Cardiac muscle cell (in vitro differentiated cells and primary cell): ENCODE measurements at regions not wholly inside any gene's neighbourhood (a gene's known extent, or its start where the extent isn't known, plus 50 kb on each side); places are given as distances from the start of the nearest gene placed in this dataset.
A peak's percentile ranks its signal among the peaks of the same experiment; 100 is the strongest.
"Not testable (repeated sequence)": the region's sequence is repeated elsewhere in the genome, so short reads cannot be mapped to it uniquely, and the experiment has no call there.

Source experiments
- DNase-seq, 2 donors: peaks; one replicate each; pipeline versions ENCODE4 v3.0.0 to v3.0.0-alpha.2; 2010 to 2017; ENCODE audit warnings: low read depth in 1 of 2, low spot score in 1 of 2
- H3K27ac ChIP-seq: fragments of 200-600 bp; sonication (generic); 2 replicates; pipeline ENCODE4 v1.5.1; 2016
- H3K27me3 ChIP-seq: fragments of 200-600 bp; sonication (generic); 2 replicates; pipeline ENCODE4 v1.6.0; 2016; ENCODE audit warnings: control low read depth
- H3K36me3 ChIP-seq: fragments of 200-600 bp; sonication (generic); 2 replicates; pipeline ENCODE4 v1.5.1; 2016; ENCODE audit warnings: control low read depth
- H3K4me1 ChIP-seq: fragments of 200-600 bp; sonication (generic); 2 replicates; pipeline ENCODE4 v1.8.1; 2017; ENCODE audit warnings: low read depth, mild to moderate bottlenecking, mixed run types
- H3K4me3 ChIP-seq: fragments of 200-600 bp; sonication (generic); 2 replicates; pipeline ENCODE4 v1.5.1; 2016; ENCODE audit warnings: mild to moderate bottlenecking
- H3K9me3 ChIP-seq: fragments of 200-600 bp; sonication (generic); 2 replicates; pipeline ENCODE4 v1.5.1; 2017; ENCODE audit warnings: low read depth, mild to moderate bottlenecking, control low read depth
- TF ChIP-seq, protein P1 (sequence below): IDR thresholded peaks from 2 replicates; pipeline ENCODE4 v1.5.1; 2012; ENCODE audit warnings: low read depth, mild to moderate bottlenecking, low read length

- TF ChIP-seq, protein P1, sequence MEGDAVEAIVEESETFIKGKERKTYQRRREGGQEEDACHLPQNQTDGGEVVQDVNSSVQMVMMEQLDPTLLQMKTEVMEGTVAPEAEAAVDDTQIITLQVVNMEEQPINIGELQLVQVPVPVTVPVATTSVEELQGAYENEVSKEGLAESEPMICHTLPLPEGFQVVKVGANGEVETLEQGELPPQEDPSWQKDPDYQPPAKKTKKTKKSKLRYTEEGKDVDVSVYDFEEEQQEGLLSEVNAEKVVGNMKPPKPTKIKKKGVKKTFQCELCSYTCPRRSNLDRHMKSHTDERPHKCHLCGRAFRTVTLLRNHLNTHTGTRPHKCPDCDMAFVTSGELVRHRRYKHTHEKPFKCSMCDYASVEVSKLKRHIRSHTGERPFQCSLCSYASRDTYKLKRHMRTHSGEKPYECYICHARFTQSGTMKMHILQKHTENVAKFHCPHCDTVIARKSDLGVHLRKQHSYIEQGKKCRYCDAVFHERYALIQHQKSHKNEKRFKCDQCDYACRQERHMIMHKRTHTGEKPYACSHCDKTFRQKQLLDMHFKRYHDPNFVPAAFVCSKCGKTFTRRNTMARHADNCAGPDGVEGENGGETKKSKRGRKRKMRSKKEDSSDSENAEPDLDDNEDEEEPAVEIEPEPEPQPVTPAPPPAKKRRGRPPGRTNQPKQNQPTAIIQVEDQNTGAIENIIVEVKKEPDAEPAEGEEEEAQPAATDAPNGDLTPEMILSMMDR = no peak
- Histone ChIP-seq H3K27me3 (no peaks in the 10 kb centered on the region), H3K27ac (no peak overlapping the region), H3K4me1 (peaks cover 4% of the 10 kb centered on the region), H3K4me3 (no peak overlapping the region), H3K9me3 (no peaks in the 10 kb centered on the region), H3K36me3 (no peaks in the 10 kb centered on the region)
- DNase-seq = no peak
Observed at GRCh38 chr10:64115471-64115870, 594.3 kb downstream of the REEP3 start.

GRCh38 chr10:64115908-64116643 lies 594.9 kb downstream of the REEP3 start:
- H3K36me3 ChIP-seq = no peaks in the 10 kb centered on the region
- no peak overlapping the region for H3K27ac ChIP-seq
- H3K4me3 ChIP-seq = no peak overlapping the region
- H3K4me1 ChIP-seq = peaks cover 4% of the 10 kb centered on the region
- DNase-seq = peak; percentile 6 to 59
- TF ChIP-seq, protein P1 = peak; percentile 50
- H3K9me3 ChIP-seq = no peaks in the 10 kb centered on the region
- no peaks in the 10 kb centered on the region for H3K27me3 ChIP-seq

DNA sequence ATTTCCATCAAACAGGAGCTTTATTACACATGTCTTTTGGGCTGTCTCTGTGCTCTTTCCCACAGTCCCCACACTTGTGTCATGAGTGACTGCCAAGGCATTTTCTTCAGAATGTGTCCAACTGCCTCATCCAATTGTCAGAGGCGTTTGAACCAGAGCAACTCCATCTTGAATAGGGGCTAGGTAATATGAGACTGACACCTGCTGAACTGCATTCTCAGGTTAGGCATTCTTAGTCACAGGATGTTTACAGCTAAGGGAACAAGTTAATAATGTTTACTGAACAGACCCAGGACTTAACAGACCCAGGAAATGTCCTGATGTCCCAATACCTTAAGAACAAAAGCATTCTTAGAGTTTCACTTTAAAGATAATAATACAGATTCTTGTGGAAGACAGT lies 595.5 kb downstream of the REEP3 start:
- TF ChIP-seq, protein P1 = no peak
- H3K27me3 ChIP-seq = no peaks in the 10 kb centered on the region
- DNase-seq = no peak

DNA sequence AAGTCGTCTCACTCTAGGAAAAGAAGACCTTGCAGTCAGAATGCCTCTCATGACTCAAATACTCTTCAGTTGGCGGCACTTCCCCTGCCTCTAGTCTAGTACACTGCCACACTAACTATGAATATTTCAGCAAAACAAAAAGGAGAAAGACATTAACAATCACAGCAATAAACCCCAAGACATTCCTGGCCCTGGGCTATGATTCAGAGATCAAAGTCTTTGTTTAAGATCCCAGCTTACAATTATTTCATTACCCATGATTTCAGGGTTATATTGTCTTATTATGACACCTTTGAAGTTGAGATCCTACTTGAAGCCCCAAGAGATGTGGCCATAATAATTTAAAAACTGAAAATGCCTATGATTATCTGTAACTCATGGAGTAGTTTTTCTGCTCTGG lies 597.5 kb downstream of the REEP3 start:
- no peak for DNase-seq
- H3K9me3 ChIP-seq = no peaks in the 10 kb centered on the region

More for the DNA sequence above, 595.5 kb downstream of the REEP3 start:
- no peaks in the 10 kb centered on the region for H3K4me1 ChIP-seq
- H3K4me3 ChIP-seq = no peak overlapping the region
- H3K9me3 ChIP-seq = no peaks in the 10 kb centered on the region
- no peaks in the 10 kb centered on the region for H3K36me3 ChIP-seq
- no peak overlapping the region for H3K27ac ChIP-seq

DNA sequence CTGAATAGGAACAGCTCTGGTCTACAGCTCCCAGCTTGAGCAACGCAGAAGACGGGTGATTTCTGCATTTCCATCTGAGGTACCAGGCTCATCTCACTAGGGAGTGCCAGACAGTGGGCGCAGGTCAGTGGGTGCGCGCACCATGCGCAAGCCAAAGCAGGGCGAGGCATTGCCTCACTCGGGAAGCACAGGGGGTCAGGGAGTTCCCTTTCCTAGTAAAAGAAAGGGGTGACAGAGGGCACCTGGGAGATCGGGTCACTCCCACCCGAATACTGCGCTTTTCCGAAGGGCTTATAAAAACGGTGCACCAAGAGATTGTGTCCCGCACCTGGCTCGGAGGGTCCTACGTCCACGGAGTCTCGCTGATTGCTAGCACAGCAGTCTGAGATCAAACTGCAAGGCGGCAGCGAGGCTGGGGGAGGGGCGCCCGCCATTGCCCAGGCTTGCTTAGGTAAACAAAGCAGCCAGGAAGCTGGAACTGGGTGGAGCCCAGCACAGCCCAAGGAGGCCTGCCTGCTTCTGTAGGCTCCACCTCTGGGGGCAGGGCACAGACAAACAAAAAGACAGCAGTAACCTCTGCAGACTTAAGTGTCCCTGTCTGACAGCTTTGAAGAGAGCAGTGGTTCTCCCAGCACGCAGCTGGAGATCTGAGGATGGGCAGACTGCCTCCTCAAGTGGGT lies 599.2 kb downstream of the REEP3 start:
- not testable (repeated sequence) for DNase-seq, H3K4me1 ChIP-seq

More for the DNA sequence above, 597.5 kb downstream of the REEP3 start:
- H3K4me3 ChIP-seq = no peak overlapping the region
- no peaks in the 10 kb centered on the region for H3K27me3 ChIP-seq
- no peaks in the 10 kb centered on the region for H3K4me1 ChIP-seq
- no peak overlapping the region for H3K27ac ChIP-seq
- TF ChIP-seq, protein P1 = no peak
- no peaks in the 10 kb centered on the region for H3K36me3 ChIP-seq

GRCh38 chr10:64130152-64130551 lies 609.0 kb downstream of the REEP3 start:
- no peaks in the 10 kb centered on the region for H3K9me3 ChIP-seq
- H3K4me1 ChIP-seq = no peaks in the 10 kb centered on the region
- H3K36me3 ChIP-seq = no peaks in the 10 kb centered on the region
- no peaks in the 10 kb centered on the region for H3K27me3 ChIP-seq
- no peak overlapping the region for H3K27ac ChIP-seq
- no peak for DNase-seq
- TF ChIP-seq, protein P1 = no peak
- no peak overlapping the region for H3K4me3 ChIP-seq

More for the DNA sequence above, 599.2 kb downstream of the REEP3 start:
- H3K9me3 ChIP-seq, H3K27me3 ChIP-seq, H3K27ac ChIP-seq, H3K36me3 ChIP-seq, H3K4me3 ChIP-seq: not testable (repeated sequence)
